Head of caudate nucleus (tissue), 42 donors: ENCODE measurements at regions not wholly inside any gene's neighbourhood (a gene's known extent, or its start where the extent isn't known, plus 50 kb on each side); places are given as distances from the start of the nearest gene placed in this dataset.
"Not testable (repeated sequence)": the region's sequence is repeated elsewhere in the genome, so short reads cannot be mapped to it uniquely, and the experiment has no call there.

Source experiments
- DNase-seq, 42 donors: peaks; one replicate each; pipeline versions ENCODE4 v3.0.0 to v3.0.0-alpha.2; 2020 to 2021; ENCODE audit warnings: mixed read lengths in 7 of 42
- intact Hi-C: fragments of 100-400 bp; cut with DNase I; formaldehyde crosslinking; loops from one replicate; pipeline ENCODE4 v1.15.0; 2022

- no peak for DNase-seq
- intact Hi-C loops = no loop called here
These were observed 93.4 kb downstream of the ZFP64 start for GRCh38 chr20:52098186-52098585.

- intact Hi-C loops = no loop called here
These were observed 95.5 kb downstream of the ZFP64 start for GRCh38 chr20:52096117-52096516.

GRCh38 chr20:52094693-52095092 is 96.9 kb downstream of the ZFP64 start:
- intact Hi-C loops = no loop called here
- DNase-seq = no peak

More at GRCh38 chr20:52096117-52096516, 95.5 kb downstream of the ZFP64 start:
- DNase-seq = peak in 13 of 42 donors; percentile 15 to 62 (median 33)

- intact Hi-C loops = no loop called here
- no peak for DNase-seq
These were observed 98.0 kb downstream of the ZFP64 start for GRCh38 chr20:52093575-52093974.

- DNase-seq = no peak
- intact Hi-C loops = no loop called here
These were observed 101.5 kb downstream of the ZFP64 start for GRCh38 chr20:52090035-52090434.

GRCh38 chr20:52087471-52087870 is 104.1 kb downstream of the ZFP64 start:
- intact Hi-C loops = no loop called here

GRCh38 chr20:52086878-52087277 is 104.7 kb downstream of the ZFP64 start:
- intact Hi-C loops = no loop called here
- no peak for DNase-seq

More at GRCh38 chr20:52087471-52087870, 104.1 kb downstream of the ZFP64 start:
- no peak for DNase-seq

- intact Hi-C loops = no loop called here
- DNase-seq = no peak
These were observed 106.9 kb downstream of the ZFP64 start for GRCh38 chr20:52084727-52085126.

- DNase-seq = peak; percentile 35 to 87 (median 74)
- intact Hi-C loops = no loop called here
These were observed 107.8 kb downstream of the ZFP64 start for GRCh38 chr20:52083627-52084232.

GRCh38 chr20:52082612-52083011 is 109.0 kb downstream of the ZFP64 start:
- no peak for DNase-seq
- intact Hi-C loops = no loop called here

GRCh38 chr20:52081791-52082190 is 109.8 kb downstream of the ZFP64 start:
- intact Hi-C loops = no loop called here
- no peak for DNase-seq

- intact Hi-C loops = no loop called here
- no peak for DNase-seq
These were observed 110.5 kb downstream of the ZFP64 start for GRCh38 chr20:52081066-52081465.

GRCh38 chr20:52078289-52078688 is 113.3 kb downstream of the ZFP64 start:
- intact Hi-C loops = no loop called here
- no peak for DNase-seq

GRCh38 chr20:52076164-52076563 is 115.4 kb downstream of the ZFP64 start:
- intact Hi-C loops = no loop called here

GRCh38 chr20:52075400-52075799 is 116.2 kb downstream of the ZFP64 start:
- no peak for DNase-seq
- intact Hi-C loops = no loop called here

More at GRCh38 chr20:52076164-52076563, 115.4 kb downstream of the ZFP64 start:
- no peak for DNase-seq

- intact Hi-C loops = no loop called here
- no peak for DNase-seq
These were observed 120.4 kb downstream of the ZFP64 start for GRCh38 chr20:52071136-52071535.

GRCh38 chr20:52064931-52065330 is 126.6 kb downstream of the ZFP64 start:
- intact Hi-C loops = no loop called here
- no peak for DNase-seq

GRCh38 chr20:52062452-52063209 is 128.9 kb downstream of the ZFP64 start:
- no peak for DNase-seq
- intact Hi-C loops = no loop called here

- DNase-seq = no peak
- intact Hi-C loops = no loop called here
These were observed 130.5 kb downstream of the ZFP64 start for GRCh38 chr20:52060794-52061714.

- not testable (repeated sequence) for DNase-seq
These were observed 134.4 kb downstream of the ZFP64 start for GRCh38 chr20:52057133-52057532.

More at GRCh38 chr20:52057133-52057532, 134.4 kb downstream of the ZFP64 start:
- intact Hi-C loops = not testable (repeated sequence)
